Activated T-cell treated with anti-CD3 and anti-CD28 coated beads for 24 hours (primary cell): ENCODE measurements at regions not wholly inside any gene's neighbourhood (a gene's known extent, or its start where the extent isn't known, plus 50 kb on each side); places are given as distances from the start of the nearest gene placed in this dataset.
"Not testable (repeated sequence)": the region's sequence is repeated elsewhere in the genome, so short reads cannot be mapped to it uniquely, and the experiment has no call there.

Experiments
- DNase-seq: peaks from one replicate; pipeline ENCODE4 v3.0.0-alpha.2; 2020; ENCODE audit warnings: low read depth

- no peak for DNase-seq
Observed at GRCh38 chr2:240379089-240379636, 56.3 kb upstream of the GPC1 start.

GRCh38 chr2:240383099-240383758 lies 52.2 kb upstream of the GPC1 start:
- DNase-seq = no peak

- no peak for DNase-seq
Observed at GRCh38 chr2:240383871-240384700, 51.4 kb upstream of the GPC1 start.

GRCh38 chr2:240384711-240385450 lies 50.6 kb upstream of the GPC1 start:
- no peak for DNase-seq

GRCh38 chr2:240385451-240386161 lies 49.9 kb upstream of the GPC1 start:
- not testable (repeated sequence) for DNase-seq
